AG09309 (cell line): ENCODE measurements at regions not wholly inside any gene's neighbourhood (a gene's known extent, or its start where the extent isn't known, plus 50 kb on each side); places are given as distances from the start of the nearest gene placed in this dataset.
A peak's percentile ranks its signal among the peaks of the same experiment; 100 is the strongest.

ENCODE experiments used
- DNase-seq: peaks from one replicate; pipeline ENCODE4 v3.0.0-alpha.2; 2010; ENCODE audit warnings: low read depth
- H3K4me3 ChIP-seq: 2 replicates; pipeline ENCODE4 v1.5.1; 2011; ENCODE audit warnings: mild to moderate bottlenecking, low read depth, low read length, moderate library complexity; ENCODE audit not compliant: control insufficient read depth
- TF ChIP-seq, protein P1 (sequence below): IDR thresholded peaks from 2 replicates; pipeline ENCODE4 v1.5.1; 2011; ENCODE audit warnings: mild to moderate bottlenecking, low read depth, low read length, inconsistent platforms; ENCODE audit not compliant: insufficient read depth, control insufficient read depth; ENCODE audit errors: missing control alignments

DNA sequence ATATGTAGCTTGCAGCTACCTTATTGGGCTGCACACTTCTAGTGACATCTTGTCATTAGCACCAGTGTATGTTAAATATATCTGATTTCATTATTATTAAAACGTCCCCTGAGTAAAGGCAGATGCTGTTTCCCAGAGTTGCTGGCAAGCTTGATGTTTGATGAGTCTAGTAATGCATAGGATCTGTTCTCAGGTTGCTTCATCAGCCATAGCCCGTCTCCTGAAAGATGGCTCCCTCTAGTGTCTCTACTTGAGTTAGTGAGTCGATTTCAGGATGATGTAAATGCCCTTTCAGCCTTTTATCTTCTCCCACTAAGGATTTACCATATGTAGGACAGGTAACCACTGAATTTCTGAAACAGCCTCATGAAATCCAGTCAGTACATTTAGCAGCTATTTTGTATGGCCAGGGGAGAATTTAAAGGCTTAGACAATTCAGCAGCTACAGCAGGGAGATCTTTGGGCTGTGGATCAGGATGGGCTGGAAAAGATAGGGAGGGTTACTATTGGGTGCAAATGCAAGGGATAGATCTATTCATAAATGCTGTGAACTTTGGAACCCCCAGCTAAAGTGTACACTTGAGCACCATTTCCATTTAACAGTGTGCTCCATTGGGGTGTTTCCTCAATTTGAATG lies 376.3 kb downstream of the CNTNAP4 start:
- no peak for DNase-seq
- no peak overlapping the region for H3K4me3 ChIP-seq
- TF ChIP-seq, protein P1, sequence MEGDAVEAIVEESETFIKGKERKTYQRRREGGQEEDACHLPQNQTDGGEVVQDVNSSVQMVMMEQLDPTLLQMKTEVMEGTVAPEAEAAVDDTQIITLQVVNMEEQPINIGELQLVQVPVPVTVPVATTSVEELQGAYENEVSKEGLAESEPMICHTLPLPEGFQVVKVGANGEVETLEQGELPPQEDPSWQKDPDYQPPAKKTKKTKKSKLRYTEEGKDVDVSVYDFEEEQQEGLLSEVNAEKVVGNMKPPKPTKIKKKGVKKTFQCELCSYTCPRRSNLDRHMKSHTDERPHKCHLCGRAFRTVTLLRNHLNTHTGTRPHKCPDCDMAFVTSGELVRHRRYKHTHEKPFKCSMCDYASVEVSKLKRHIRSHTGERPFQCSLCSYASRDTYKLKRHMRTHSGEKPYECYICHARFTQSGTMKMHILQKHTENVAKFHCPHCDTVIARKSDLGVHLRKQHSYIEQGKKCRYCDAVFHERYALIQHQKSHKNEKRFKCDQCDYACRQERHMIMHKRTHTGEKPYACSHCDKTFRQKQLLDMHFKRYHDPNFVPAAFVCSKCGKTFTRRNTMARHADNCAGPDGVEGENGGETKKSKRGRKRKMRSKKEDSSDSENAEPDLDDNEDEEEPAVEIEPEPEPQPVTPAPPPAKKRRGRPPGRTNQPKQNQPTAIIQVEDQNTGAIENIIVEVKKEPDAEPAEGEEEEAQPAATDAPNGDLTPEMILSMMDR: peak; percentile 17

DNA sequence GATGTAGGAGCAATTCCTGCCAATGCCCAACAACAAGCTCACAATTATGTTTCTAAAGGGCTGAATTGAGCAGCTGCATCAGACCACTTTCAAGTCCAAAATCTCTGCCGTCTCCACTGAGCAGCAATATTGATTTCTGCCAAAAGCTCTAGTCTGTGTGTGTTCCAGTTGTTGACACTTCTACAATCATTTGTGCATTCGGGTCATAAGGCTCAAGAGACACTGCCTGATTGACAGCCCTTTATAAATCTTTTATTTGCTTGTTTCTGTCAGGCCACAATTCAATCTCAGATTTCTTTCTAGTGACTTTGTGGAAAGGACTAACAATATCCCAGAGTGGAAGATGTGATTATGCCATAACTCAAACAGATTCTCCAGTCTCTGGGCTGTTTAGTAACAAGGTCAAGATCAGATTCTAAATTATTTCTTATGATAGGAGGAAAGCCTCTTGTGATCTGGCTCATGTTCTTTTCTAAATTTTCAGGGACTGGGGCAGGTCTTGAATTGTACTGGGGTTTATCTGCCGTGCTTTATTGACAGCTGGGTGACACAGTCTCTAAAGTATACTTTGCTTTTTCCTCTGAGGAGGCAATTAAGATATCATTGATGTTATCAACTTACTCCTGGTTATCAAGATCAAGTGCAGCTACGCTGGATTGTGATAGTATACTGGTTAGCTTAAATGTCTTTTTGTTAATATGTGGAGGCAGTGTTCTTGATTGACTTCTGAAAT lies 377.1 kb downstream of the CNTNAP4 start:
- H3K4me3 ChIP-seq: no peak overlapping the region
- DNase-seq: no peak
- TF ChIP-seq, protein P1: no peak

DNA sequence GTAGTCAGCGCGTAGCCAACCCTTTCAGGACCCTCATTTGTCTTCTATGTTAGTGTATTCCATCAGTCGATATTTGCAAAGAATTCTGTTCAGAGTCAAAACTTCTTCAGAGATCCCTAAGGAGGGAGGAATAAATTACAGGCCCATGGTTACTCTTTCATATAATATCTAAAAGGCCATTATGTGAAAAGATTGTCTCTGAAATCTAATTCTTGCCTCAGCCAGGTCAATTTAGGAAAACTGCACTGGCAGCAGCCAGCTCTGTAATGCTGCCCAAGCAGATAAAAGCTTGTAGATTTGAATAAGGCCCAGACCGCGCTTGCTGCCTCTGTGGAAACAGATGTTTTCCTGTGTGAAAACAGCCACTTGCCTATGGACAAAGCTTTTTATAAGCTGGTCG lies 379.8 kb downstream of the CNTNAP4 start:
- DNase-seq: no peak
- TF ChIP-seq, protein P1: no peak
- H3K4me3 ChIP-seq: no peak overlapping the region

DNA sequence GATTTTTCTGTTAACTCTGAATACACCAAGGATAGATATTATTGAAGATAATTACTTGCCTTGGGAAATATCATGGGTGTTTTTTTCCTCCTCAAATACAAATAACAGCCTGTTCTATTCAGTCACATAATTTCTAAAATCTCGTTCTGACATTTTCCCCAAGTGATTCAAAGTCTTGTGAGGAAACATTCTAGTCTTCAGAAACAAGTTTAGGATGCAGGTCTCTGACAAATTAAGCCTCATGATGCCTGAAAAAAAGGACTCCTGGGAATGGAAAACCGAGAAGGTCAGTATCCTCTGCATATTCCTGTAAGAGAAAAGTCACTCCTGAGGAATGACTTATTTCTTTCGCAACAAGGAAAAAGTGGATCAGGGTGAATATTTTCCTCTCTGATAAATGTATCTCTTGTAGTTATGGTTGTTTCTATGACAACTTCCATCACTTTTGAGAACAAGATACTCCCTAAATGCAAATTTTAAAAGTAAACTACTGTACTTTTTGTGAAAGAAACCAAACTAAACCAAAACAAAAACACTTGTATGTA lies 384.6 kb downstream of the CNTNAP4 start:
- TF ChIP-seq, protein P1: no peak
- no peak overlapping the region for H3K4me3 ChIP-seq
- no peak for DNase-seq

DNA sequence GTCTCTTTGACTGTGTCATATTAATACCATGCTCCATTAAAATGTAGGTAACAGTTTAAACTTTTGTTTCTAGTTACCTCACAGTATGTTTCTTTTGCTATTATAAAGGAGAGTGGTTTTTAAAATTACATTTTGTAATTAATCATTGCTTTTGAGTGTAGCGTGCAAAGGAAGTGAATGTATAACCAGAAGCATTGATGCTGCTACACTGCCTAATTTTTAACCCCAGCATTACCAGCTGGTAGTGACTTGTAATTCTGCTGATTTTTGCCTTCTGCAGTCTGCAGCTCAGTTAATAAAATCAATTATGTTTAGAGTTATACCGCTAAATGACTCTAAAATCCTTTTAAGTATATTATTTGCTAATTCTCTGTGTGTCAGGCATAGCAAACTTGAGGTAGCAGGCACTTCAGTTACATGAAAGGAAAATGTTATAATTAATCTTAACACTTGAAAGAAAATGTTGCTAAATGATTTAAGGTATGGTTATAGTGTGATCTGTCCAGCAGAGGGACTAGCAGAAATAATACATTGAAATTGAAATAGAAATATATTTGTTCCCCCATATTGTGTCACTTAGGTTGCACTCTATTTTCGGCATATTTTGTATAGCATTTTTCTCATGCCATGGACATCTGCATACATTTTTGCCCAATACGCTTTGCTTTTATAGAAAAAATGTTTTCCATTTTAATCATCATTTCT lies 388.5 kb downstream of the CNTNAP4 start:
- H3K4me3 ChIP-seq: no peak overlapping the region
- no peak for DNase-seq
- TF ChIP-seq, protein P1: no peak

DNA sequence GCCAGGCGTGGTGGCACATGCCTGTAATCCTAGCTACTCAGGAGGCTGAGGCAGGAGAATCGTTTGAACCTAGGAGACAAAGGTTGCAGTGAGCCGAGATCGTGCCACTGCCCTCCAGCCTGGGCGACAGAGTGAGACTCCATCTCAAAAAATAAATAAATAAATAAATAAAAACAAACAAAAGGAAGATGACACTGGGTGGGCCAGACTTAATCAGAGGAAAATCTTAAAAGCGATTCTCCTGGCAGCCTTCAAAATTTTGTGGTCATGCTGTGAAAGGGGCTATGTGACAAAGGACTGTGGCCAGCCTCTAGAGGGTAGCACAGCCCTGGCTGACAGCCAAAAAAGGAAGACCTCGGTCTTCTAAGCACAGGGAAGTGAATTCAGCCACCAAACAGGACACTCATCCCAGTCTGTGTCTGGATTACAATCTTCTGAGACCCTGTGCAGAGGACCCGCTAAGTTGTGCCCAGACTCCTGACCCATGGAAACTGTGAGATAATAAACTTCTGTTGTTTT lies 391.1 kb downstream of the CNTNAP4 start:
- no peak for DNase-seq
- TF ChIP-seq, protein P1: no peak
- no peak overlapping the region for H3K4me3 ChIP-seq
